Activated effector memory CD4-positive, alpha-beta T cell treated with Interleukin-2 at 50 U/mL for 16 hours (primary cell): ENCODE measurements at regions not wholly inside any gene's neighbourhood (a gene's known extent, or its start where the extent isn't known, plus 50 kb on each side); places are given as distances from the start of the nearest gene placed in this dataset.
"Not testable (repeated sequence)": the region's sequence is repeated elsewhere in the genome, so short reads cannot be mapped to it uniquely, and the experiment has no call there.

Experiments used
- DNase-seq: peaks from one replicate; pipeline ENCODE4 v3.0.0-alpha.2; 2020

GRCh38 chr2:16390561-16390960 is 275.1 kb downstream of the CYRIA start:
- DNase-seq, result no peak

- DNase-seq, result no peak
Measured at GRCh38 chr2:16389611-16390010, 276.0 kb downstream of the CYRIA start.

- DNase-seq, result not testable (repeated sequence)
Measured at GRCh38 chr2:16388199-16388830, 277.3 kb downstream of the CYRIA start.

GRCh38 chr2:16387461-16387984 is 278.1 kb downstream of the CYRIA start:
- no peak for DNase-seq

- no peak for DNase-seq
Measured at GRCh38 chr2:16386431-16386830, 279.2 kb downstream of the CYRIA start.

- no peak for DNase-seq
Measured at GRCh38 chr2:16386031-16386430, 279.6 kb downstream of the CYRIA start.

- DNase-seq, result no peak
Measured at GRCh38 chr2:16385341-16385740, 280.3 kb downstream of the CYRIA start.

GRCh38 chr2:16383411-16383810 is 282.2 kb downstream of the CYRIA start:
- DNase-seq, result no peak

- DNase-seq, result no peak
Measured at GRCh38 chr2:16382451-16382850, 283.2 kb downstream of the CYRIA start.

GRCh38 chr2:16381511-16381910 is 284.1 kb downstream of the CYRIA start:
- DNase-seq, result no peak

GRCh38 chr2:16379901-16380300 is 285.7 kb downstream of the CYRIA start:
- not testable (repeated sequence) for DNase-seq

- not testable (repeated sequence) for DNase-seq
Measured at GRCh38 chr2:16379061-16379460, 286.6 kb downstream of the CYRIA start.

- no peak for DNase-seq
Measured at GRCh38 chr2:16378031-16378430, 287.6 kb downstream of the CYRIA start.

GRCh38 chr2:16375981-16376380 is 289.7 kb downstream of the CYRIA start:
- no peak for DNase-seq

- no peak for DNase-seq
Measured at GRCh38 chr2:16375351-16375750, 290.3 kb downstream of the CYRIA start.

- no peak for DNase-seq
Measured at GRCh38 chr2:16374671-16375070, 291.0 kb downstream of the CYRIA start.

- no peak for DNase-seq
Measured at GRCh38 chr2:16373341-16373740, 292.3 kb downstream of the CYRIA start.

GRCh38 chr2:16371751-16372150 is 293.9 kb downstream of the CYRIA start:
- no peak for DNase-seq

GRCh38 chr2:16368951-16369350 is 296.7 kb downstream of the CYRIA start:
- no peak for DNase-seq

GRCh38 chr2:16368328-16368727 is 297.3 kb downstream of the CYRIA start:
- DNase-seq, result no peak

- no peak for DNase-seq
Measured at GRCh38 chr2:16365366-16365765, 300.3 kb downstream of the CYRIA start.

- no peak for DNase-seq
Measured at GRCh38 chr2:16363581-16363980, 302.1 kb downstream of the CYRIA start.

GRCh38 chr2:16362611-16363010 is 303.0 kb downstream of the CYRIA start:
- DNase-seq, result no peak

- no peak for DNase-seq
Measured at GRCh38 chr2:16361261-16361995, 304.2 kb downstream of the CYRIA start.
